ENCODE measurements at regions not wholly inside any gene's neighbourhood (a gene's known extent, or its start where the extent isn't known, plus 50 kb on each side); places are given as distances from the start of the nearest gene placed in this dataset.

DNA sequence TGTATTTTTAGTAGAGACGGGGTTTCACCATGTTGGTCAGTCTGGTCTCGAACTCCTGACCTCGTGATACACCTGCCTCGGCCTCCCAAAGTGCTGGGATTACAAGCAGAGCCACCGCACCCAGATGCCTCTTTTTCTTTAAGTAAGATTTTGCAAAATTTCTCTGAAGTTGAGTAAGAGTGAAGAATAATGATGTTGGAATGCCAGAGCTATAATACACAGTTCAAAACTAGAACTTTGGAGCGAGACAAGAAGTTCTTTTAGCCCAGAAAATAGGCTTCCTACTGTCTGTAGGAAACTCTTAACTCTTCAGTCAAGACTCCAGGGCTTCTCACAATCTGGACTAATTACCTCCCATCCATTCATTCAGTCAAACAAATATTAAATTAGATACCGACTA, 51.4 kb downstream of the MARCHF4 start:
- H3K4me1 Mint-ChIP-seq = peaks cover 29% of the 10 kb centered on the region
- H3K9me3 Mint-ChIP-seq = no peaks in the 10 kb centered on the region
- H3K27me3 Mint-ChIP-seq (ENCODE audit: low read depth) = no peaks in the 10 kb centered on the region
- ATAC-seq (no peak), DNase-seq (ENCODE audit: low spot score) (no peak)
- H3K27ac Mint-ChIP-seq = no peak overlapping the region
- CTCF ChIA-PET = no interaction called here
- H3K4me3 Mint-ChIP-seq = no peak overlapping the region
- TF ChIP-seq, protein P1, sequence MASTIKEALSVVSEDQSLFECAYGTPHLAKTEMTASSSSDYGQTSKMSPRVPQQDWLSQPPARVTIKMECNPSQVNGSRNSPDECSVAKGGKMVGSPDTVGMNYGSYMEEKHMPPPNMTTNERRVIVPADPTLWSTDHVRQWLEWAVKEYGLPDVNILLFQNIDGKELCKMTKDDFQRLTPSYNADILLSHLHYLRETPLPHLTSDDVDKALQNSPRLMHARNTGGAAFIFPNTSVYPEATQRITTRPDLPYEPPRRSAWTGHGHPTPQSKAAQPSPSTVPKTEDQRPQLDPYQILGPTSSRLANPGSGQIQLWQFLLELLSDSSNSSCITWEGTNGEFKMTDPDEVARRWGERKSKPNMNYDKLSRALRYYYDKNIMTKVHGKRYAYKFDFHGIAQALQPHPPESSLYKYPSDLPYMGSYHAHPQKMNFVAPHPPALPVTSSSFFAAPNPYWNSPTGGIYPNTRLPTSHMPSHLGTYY (CRISPR knock-in tag; IDR thresholded peaks at IDR 0.05) = no peak
- POLR2A ChIA-PET = no interaction called here
- H3K36me3 Mint-ChIP-seq = no peaks in the 10 kb centered on the region

DNA sequence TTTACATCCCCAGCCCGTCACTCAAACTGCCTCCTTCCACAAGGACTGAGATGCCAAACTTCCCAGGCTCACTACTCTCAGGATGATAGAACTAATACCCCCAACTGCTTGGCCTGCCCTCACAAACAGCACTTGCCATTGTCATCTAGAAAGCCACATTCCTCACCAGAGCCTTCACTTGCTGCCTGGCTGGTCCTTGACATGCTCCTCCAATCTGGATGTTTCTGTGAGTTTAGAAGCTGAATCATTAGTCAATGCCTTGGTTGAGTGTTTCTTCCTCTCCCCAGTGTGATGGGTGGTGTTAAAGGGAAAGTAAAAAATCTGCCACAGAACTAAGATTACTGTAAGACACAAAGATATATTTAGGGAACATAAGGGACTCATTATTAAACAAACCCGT, 52.5 kb downstream of the MARCHF4 start:
- DNase-seq (ENCODE audit: low spot score) = peak; percentile 29
- H3K27me3 Mint-ChIP-seq (ENCODE audit: low read depth) = no peaks in the 10 kb centered on the region

DNA sequence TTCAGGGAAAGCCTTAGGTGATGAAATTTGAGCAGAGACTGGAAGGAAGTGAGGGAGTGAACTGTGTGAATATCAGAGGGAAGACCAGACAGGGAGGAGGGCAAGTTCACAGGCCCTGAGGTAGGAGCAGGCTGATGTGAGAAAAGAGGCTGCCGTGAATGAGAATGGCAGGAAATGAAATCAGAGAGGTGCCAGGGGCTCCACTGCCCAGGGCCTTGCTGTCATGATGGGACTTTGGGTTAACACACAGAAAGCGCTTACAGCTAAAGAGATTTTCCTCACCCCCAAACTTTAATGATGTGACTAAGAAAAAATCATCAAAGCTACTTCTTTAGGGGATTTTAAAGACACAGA, 53.8 kb downstream of the MARCHF4 start:
- DNase-seq (ENCODE audit: low spot score) (no peak), ATAC-seq (peak; percentile 68)
- no peaks in the 10 kb centered on the region for H3K36me3 Mint-ChIP-seq
- no peak overlapping the region for H3K4me3 Mint-ChIP-seq
- TF ChIP-seq CTCF (IDR thresholded peaks at IDR 0.05) = no peak
- TF ChIP-seq, protein P2, sequence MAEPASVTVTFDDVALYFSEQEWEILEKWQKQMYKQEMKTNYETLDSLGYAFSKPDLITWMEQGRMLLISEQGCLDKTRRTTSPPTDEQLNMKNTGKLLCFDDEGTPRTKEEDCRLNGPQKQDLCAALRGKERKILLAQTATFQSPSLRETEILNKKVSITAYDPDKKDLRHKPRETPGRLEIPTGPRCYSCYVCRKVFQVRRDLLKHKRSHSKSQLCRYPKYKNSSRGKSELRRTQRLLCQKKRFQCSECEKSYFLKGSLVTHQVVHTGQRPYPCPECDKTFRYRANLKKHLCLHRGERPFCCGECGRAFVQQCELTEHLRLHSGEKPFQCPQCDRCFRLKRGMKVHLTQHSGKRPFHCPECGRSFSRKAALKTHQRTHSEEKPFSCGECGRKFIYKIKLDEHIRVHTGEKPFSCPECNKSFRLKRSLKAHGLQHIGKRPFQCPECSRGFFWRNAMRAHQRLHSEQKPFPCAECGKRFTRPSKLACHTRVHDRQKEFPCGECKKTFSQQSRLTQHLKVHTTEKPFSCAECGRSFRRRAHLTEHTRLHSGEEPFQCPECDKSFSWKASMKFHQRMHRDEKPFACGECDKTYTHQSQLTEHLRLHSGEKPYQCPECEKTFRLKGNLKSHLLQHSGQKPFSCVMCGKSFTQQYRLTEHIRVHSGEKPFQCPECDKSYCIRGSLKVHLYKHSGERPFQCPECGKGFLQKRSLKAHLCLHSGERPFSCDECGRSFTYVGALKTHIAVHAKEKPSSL (CRISPR knock-in tag; conservative IDR thresholded peaks at IDR 0.05) = no peak
- TF ChIP-seq JAZF1 (CRISPR knock-in tag; IDR thresholded peaks at IDR 0.05) = no peak
- TF ChIP-seq ELF4 (CRISPR knock-in tag; IDR thresholded peaks at IDR 0.05; ENCODE audit: low read depth) = no peak
- no peak for TF ChIP-seq KAT7 (CRISPR knock-in tag; IDR thresholded peaks at IDR 0.05; ENCODE audit: borderline replicate concordance)
- TF ChIP-seq RORB (CRISPR knock-in tag; IDR thresholded peaks at IDR 0.05) = no peak
- TF ChIP-seq GABPB1 (CRISPR knock-in tag; IDR thresholded peaks at IDR 0.05) = no peak
- TF ChIP-seq CBFB (CRISPR knock-in tag; IDR thresholded peaks at IDR 0.05; ENCODE audit: low read depth) = no peak
- H3K27ac Mint-ChIP-seq = 0 out of 2 replicates have a peak overlapping the region, but pooled peaks have one; percentile 1
- H3K9me3 Mint-ChIP-seq = no peaks in the 10 kb centered on the region
- H3K4me1 Mint-ChIP-seq = peaks cover 32% of the 10 kb centered on the region
- POLR2A ChIA-PET = no interaction called here
- H3K27me3 Mint-ChIP-seq (ENCODE audit: low read depth) = no peaks in the 10 kb centered on the region
- CTCF ChIA-PET = no interaction called here

More for the DNA sequence above, 52.5 kb downstream of the MARCHF4 start:
- H3K36me3 Mint-ChIP-seq = no peaks in the 10 kb centered on the region
- peak overlapping the region; percentile 21; the same call in 1 of the 2 replicates for H3K27ac Mint-ChIP-seq
- peaks cover 32% of the 10 kb centered on the region for H3K4me1 Mint-ChIP-seq
- CTCF ChIA-PET = interaction anchor here (0.6 to 1.3 kb wide), 5 partner anchors 34 to 375 kb away, joined by 3 to 6 read pairs (median 3); partner anchors contain the start of gene IGFBP5
- no peaks in the 10 kb centered on the region for H3K9me3 Mint-ChIP-seq
- H3K4me3 Mint-ChIP-seq = no peak overlapping the region
- ATAC-seq = peak; percentile 87
- TF ChIP-seq MYBL2 (CRISPR knock-in tag; IDR thresholded peaks at IDR 0.05) (no peak), TEAD1 (CRISPR knock-in tag; IDR thresholded peaks at IDR 0.05) (no peak), ZNF423 (CRISPR knock-in tag; IDR thresholded peaks at IDR 0.05) (peak; percentile 20; the same call in 1 of the 2 replicates), SMAD4 (CRISPR knock-in tag; IDR thresholded peaks at IDR 0.05) (no peak), JUN (CRISPR knock-in tag; IDR thresholded peaks at IDR 0.05) (no peak), TP53 (CRISPR knock-in tag; IDR thresholded peaks at IDR 0.05) (no peak), MLX (CRISPR knock-in tag; IDR thresholded peaks at IDR 0.05) (no peak)
- POLR2A ChIA-PET = no interaction called here
